ENCODE measurements at regions not wholly inside any gene's neighbourhood (a gene's known extent, or its start where the extent isn't known, plus 50 kb on each side); places are given as distances from the start of the nearest gene placed in this dataset.

- Histone ChIP-seq H3K4me3 (ENCODE audit: low read depth, low read length) (no peak overlapping the region), H3K36me3 (no peaks in the 10 kb centered on the region), H3K9me3 (ENCODE audit: severe bottlenecking) (no peaks in the 10 kb centered on the region), H3K27ac (no peak overlapping the region), H3K27me3 (ENCODE audit: insufficient read depth, low read depth, severe bottlenecking) (no peaks in the 10 kb centered on the region)
- peak; percentile 16 for DNase-seq
- no peak for TF ChIP-seq CTCF (IDR thresholded peaks at IDR 0.05; ENCODE audit: low read depth, low read length)
These were observed 185.8 kb upstream of the UBE3A start for GRCh38 chr15:25624504-25625177.

- TF ChIP-seq CTCF (IDR thresholded peaks at IDR 0.05; ENCODE audit: low read depth, low read length): no peak
- Histone ChIP-seq H3K27me3 (ENCODE audit: insufficient read depth, low read depth, severe bottlenecking) (no peaks in the 10 kb centered on the region), H3K9me3 (ENCODE audit: severe bottlenecking) (no peaks in the 10 kb centered on the region), H3K4me3 (ENCODE audit: low read depth, low read length) (no peak overlapping the region), H3K27ac (no peak overlapping the region), H3K36me3 (no peaks in the 10 kb centered on the region)
- no peak for DNase-seq
These were observed 184.9 kb upstream of the UBE3A start for GRCh38 chr15:25623708-25624107.

GRCh38 chr15:25620466-25620865 lies 181.6 kb upstream of the UBE3A start:
- H3K4me3 ChIP-seq (ENCODE audit: low read depth, low read length): no peak overlapping the region; the same call in 1 of the 2 replicates
- no peaks in the 10 kb centered on the region for H3K36me3 ChIP-seq
- no peak for TF ChIP-seq CTCF (IDR thresholded peaks at IDR 0.05; ENCODE audit: low read depth, low read length)
- no peaks in the 10 kb centered on the region for H3K9me3 ChIP-seq (ENCODE audit: severe bottlenecking)
- H3K27me3 ChIP-seq (ENCODE audit: insufficient read depth, low read depth, severe bottlenecking): no peaks in the 10 kb centered on the region
- no peak for DNase-seq
- H3K27ac ChIP-seq: no peak overlapping the region

GRCh38 chr15:25619761-25620160 lies 180.9 kb upstream of the UBE3A start:
- Histone ChIP-seq H3K4me3 (ENCODE audit: low read depth, low read length) (peak overlapping the region; percentile 27), H3K27me3 (ENCODE audit: insufficient read depth, low read depth, severe bottlenecking) (no peaks in the 10 kb centered on the region), H3K36me3 (no peaks in the 10 kb centered on the region), H3K27ac (peak overlapping the region; percentile 17), H3K9me3 (ENCODE audit: severe bottlenecking) (no peaks in the 10 kb centered on the region)
- no peak for DNase-seq
- TF ChIP-seq CTCF (IDR thresholded peaks at IDR 0.05; ENCODE audit: low read depth, low read length): no peak

GRCh38 chr15:25619076-25619475 lies 180.3 kb upstream of the UBE3A start:
- peak overlapping the region; percentile 17 for H3K27ac ChIP-seq
- H3K4me3 ChIP-seq (ENCODE audit: low read depth, low read length): peak overlapping the region; percentile 27
- no peaks in the 10 kb centered on the region for H3K9me3 ChIP-seq (ENCODE audit: severe bottlenecking)
- no peak for TF ChIP-seq CTCF (IDR thresholded peaks at IDR 0.05; ENCODE audit: low read depth, low read length)
- DNase-seq: peak; percentile 39
- H3K36me3 ChIP-seq: no peaks in the 10 kb centered on the region
- H3K27me3 ChIP-seq (ENCODE audit: insufficient read depth, low read depth, severe bottlenecking): no peaks in the 10 kb centered on the region

GRCh38 chr15:25618161-25618560 lies 179.3 kb upstream of the UBE3A start:
- Histone ChIP-seq H3K4me3 (ENCODE audit: low read depth, low read length) (no peak overlapping the region), H3K27me3 (ENCODE audit: insufficient read depth, low read depth, severe bottlenecking) (no peaks in the 10 kb centered on the region), H3K36me3 (no peaks in the 10 kb centered on the region), H3K27ac (no peak overlapping the region), H3K9me3 (ENCODE audit: severe bottlenecking) (no peaks in the 10 kb centered on the region)
- no peak for DNase-seq
- TF ChIP-seq CTCF (IDR thresholded peaks at IDR 0.05; ENCODE audit: low read depth, low read length): no peak
